Hematopoietic multipotent progenitor cell treated with erythropoietin and hydrocortisone succinate and interleukin-3 and kit ligand, for 4 days (in vitro differentiated cells): ENCODE measurements at regions not wholly inside any gene's neighbourhood (a gene's known extent, or its start where the extent isn't known, plus 50 kb on each side); places are given as distances from the start of the nearest gene placed in this dataset.

Source experiments
- DNase-seq: peaks from one replicate; pipeline ENCODE4 v3.0.0-alpha.2; 2015

DNA sequence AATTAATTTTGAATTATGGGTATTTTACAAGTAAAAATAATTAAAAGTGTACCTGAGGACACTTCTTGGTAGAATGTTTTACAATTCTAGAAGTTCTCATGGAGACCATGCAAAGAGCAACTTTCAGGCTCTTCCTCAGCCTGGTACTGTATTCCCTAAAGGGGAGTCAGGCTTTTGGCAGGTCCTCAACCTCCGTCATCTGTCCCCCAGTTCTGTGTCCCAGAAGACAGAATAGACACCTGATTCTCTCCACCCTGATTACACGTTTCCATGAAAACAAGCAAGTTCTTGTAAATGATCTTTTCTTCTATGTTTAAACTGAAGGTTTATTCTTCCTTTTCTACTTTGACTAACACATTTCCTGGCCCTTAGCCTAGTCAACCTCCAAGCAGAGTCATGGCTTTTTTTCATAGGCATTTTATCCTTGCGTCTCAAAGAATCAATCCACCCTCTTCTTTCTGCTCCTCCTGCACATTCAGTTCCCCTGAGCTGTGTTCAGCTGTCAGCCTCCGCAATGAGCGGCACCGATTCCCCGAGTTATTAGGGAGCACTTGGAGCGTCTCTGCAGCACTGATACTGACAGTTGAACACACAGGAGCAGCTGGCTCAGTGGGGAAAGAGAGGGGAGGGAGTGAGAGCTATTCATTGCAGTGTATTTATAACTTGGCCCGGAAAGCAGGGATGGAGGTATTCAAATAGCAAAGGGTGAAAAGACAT is 1082.4 kb upstream of the MAP3K7 start:
- no peak for DNase-seq

DNA sequence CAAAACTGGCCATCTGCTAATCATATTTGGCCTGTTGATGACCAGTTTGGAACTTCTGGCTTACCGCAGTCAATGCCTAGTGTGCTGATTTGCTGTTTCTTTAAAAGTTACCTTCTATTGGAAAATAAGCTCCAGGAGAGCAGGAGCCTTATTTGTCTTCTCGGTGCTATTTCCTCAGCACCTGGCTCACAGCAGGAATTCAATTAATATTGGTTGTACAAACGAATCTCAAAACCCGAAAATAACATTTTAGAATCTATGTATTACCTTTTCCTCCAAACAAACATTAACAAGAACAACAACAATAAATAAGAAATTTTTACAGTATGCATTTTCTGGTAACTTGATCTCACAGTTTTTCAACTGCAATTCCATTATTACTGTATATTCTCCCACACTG is 1080.7 kb upstream of the MAP3K7 start:
- DNase-seq = no peak

DNA sequence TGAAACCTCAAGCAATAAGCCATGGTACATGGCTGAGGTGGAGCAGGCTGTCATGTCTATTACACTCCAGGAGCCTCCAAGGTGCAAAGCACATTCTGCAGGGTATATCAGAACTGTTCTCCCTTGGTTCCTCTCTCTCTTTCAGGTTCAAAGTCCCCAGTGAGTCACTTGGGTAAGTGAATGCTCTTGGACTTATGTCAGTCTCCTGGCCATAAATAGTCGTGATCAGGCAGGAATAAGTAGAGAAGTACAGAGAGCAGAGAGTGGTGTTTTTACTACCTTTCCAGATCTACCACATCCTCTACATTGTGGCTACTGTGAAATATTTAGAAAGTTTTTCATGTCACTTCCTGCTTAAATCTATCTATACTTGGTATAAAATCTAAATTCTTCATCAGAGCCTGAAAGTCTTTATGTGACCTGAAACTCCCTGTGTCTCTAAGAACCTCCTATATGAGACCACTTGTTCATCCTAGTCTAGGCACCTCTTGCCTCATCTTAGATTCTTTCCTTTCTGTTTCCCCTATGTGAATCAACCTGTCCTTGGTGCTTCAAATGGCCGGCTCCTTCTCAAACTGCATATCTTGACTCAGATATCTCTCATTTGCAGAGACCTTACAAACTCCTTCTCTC is 1077.6 kb upstream of the MAP3K7 start:
- DNase-seq = no peak

- no peak for DNase-seq
Measured at GRCh38 chr6:91660893-91661292, 1074.0 kb upstream of the MAP3K7 start.

GRCh38 chr6:91659891-91660290 is 1073.0 kb upstream of the MAP3K7 start:
- no peak for DNase-seq

GRCh38 chr6:91654793-91655192 is 1067.9 kb upstream of the MAP3K7 start:
- no peak for DNase-seq

GRCh38 chr6:91654357-91654756 is 1067.5 kb upstream of the MAP3K7 start:
- DNase-seq = peak; percentile 2

DNA sequence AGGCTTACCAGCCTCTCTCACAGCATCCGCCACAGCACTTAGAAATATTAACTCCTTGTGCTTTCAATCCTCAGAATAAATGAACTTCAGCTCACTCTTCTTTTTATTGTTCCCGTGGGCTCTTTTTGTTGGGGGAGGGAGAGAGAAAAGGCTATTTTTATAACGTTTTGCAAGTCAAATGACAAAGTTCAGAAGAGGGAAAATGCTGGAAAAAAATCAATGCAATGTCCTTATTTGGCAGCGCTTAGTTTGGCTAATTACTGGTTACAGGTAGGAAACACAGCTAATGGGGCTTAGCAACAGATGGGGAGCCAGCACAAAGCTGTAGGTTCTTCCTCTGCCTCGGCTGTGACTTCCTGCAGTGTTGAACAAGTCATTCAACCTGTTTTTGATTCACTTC is 1067.0 kb upstream of the MAP3K7 start:
- DNase-seq = no peak

GRCh38 chr6:91653076-91653723 is 1066.3 kb upstream of the MAP3K7 start:
- no peak for DNase-seq

- DNase-seq = no peak
Measured at GRCh38 chr6:91646649-91647048, 1059.8 kb upstream of the MAP3K7 start.

GRCh38 chr6:91645811-91646210 is 1058.9 kb upstream of the MAP3K7 start:
- no peak for DNase-seq

- no peak for DNase-seq
Measured at GRCh38 chr6:91637217-91637616, 1050.3 kb upstream of the MAP3K7 start.

GRCh38 chr6:91634791-91635190 is 1047.9 kb upstream of the MAP3K7 start:
- no peak for DNase-seq

DNA sequence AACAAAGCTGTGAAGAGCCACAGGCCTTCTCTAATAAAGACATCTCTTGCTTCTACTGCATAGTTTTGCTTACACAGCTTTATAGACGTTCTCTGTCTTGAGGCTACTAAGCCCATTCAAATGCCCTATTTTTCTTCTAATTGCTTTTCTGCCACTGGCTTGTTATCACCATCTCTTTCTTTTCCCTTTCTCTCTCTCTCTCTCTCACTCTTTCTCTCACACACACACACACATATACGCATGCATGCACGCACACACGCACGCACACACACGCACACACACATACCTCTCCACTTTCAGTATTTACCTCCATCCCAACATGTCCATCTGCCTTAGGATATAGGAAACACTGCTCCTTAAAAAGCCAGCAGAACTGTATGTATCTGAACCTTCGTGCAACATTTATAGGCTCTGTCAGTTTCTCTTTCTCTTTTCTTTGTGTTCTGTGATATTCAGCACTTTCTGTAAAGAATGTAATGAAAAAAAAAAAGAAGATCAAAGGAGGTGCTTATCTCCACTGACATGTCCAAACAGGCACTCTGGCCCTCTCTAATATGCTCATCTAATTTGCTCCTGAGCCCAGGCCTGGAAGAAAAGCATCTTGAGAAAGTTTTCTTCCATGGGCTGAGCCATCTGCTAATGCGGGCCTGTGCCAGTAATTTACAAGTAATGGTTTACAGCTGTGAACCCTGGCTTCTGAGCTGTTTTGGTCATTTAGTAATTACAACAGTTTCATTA is 1046.7 kb upstream of the MAP3K7 start:
- no peak for DNase-seq

DNA sequence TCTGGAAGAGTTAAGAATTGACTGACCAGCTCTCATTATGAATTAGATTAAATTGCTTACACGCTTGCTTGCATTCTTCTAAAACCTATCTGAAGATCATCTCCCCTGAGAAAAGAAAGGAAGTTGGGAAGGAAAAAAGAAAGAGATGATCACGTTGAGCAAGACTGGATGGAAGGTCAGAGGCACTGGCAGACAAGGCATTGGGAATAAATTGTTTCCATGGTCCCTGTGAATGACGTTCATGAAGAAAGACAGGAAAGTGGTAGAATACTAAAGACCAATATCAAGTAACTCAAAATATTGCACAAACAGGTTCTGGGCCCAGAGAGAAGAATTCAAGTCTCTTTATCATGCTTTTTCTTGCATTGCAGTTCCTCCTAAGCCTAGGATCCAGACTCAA is 1045.4 kb upstream of the MAP3K7 start:
- no peak for DNase-seq

- DNase-seq = no peak
Measured at GRCh38 chr6:91631227-91631626, 1044.4 kb upstream of the MAP3K7 start.

GRCh38 chr6:91626911-91627310 is 1040.0 kb upstream of the MAP3K7 start:
- no peak for DNase-seq

DNA sequence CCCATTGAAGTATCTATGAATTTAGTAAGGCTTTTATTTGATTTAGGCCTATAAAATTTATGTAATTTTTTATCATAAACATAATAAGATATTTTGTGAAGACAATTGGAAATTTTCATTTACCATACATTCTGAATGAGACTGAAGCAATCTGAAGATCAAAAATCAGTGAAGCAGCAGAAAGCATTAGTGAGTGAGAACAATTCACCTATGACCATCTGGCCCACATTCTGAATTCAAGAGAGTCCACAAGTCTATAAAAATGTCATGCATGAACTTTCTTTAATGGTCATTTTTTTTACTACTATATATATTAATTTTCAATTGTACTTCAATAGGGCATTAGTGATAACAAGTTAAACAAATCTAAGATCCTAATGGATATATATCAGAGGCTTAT is 1026.6 kb upstream of the MAP3K7 start:
- no peak for DNase-seq

DNA sequence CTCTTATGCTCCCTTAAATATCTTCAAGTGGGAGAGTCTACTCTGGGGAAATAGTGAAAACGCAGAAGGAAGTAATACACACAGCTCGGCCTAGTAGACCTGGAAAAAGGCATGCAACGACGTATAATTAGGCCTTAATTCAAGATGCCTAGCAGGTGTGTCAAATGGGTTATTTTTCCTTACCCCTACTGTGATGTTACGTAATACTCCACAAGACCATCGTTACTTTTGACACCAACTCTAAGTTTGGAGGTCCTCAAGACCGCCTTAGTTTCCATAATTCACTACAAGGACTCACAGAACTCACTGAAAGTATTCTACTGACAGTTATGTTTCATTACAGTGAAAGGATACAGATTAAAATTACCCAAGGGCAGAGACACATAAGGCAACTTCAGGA is 1024.3 kb upstream of the MAP3K7 start:
- no peak for DNase-seq

- no peak for DNase-seq
Measured at GRCh38 chr6:91608428-91608827, 1021.6 kb upstream of the MAP3K7 start.

DNA sequence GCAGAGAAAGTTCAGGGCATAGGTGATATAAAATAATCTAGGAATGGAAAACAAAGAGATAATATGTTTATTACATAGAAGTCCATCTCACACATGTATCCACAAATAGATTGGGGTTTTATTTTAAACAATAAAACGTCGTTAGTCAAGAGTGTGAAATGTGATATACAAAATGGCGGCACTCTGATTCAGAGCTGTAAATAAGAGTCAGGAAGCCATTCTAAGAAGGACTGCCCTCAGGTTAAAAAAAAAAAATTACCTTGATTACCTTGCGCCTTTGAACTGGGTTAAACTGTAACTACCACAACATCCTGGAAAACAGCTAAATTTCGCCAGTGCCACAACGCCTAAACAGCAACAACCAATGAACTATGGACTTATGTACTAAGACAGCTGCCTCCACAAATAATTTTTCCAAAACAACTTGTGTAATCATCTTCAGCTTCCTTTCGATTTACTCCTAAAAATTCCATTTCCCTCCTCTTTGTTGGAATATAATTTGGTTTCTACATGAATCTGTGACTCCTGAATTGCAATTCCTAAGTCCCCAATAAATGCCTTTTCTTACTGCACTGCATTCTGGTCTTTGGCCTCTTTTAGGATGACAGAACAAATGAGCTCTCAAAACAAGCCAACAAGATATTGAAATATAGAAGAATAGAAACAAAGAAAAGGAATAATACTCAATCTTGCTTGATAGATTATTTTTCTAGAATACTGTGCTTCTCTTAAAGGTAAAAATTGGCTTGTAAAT is 1019.5 kb upstream of the MAP3K7 start:
- no peak for DNase-seq

GRCh38 chr6:91600561-91600960 is 1013.7 kb upstream of the MAP3K7 start:
- DNase-seq = peak; percentile 3

DNA sequence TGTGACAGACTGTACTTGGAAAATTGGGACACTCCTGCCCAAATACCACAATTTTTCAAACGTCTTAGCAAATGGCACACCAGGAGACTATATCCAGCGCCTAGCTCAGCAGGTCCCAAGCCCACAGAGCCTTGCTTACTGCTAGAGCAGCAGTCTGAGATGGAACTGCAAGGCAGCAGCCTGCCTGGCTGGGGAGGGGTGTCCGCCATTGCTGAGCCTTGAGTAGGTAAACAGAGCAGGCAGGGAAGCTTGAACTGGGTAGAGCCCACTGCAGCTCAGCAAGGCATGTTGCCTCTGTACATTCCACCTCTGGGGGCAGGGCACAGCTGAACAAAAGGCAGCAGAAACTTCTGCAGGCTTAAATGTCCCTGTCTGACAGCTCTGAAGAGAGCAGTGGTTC is 1003.3 kb upstream of the MAP3K7 start:
- no peak for DNase-seq
